HFFc6 (cell line): ENCODE measurements at regions not wholly inside any gene's neighbourhood (a gene's known extent, or its start where the extent isn't known, plus 50 kb on each side); places are given as distances from the start of the nearest gene placed in this dataset.

Experiments used
- DNase-seq: peaks from one replicate; pipeline ENCODE4 v3.0.0-alpha.2; 2018
- H3K27ac Mint-ChIP-seq: 2 replicates; pipeline ENCODE4 v1.8.0; 2020; ENCODE audit warnings: mild to moderate bottlenecking, mixed read lengths
- H3K27me3 Mint-ChIP-seq: 2 replicates; pipeline ENCODE4 v1.8.0; 2021; ENCODE audit warnings: mild to moderate bottlenecking, moderate library complexity, mixed read lengths; ENCODE audit not compliant: insufficient read depth
- H3K36me3 Mint-ChIP-seq: 2 replicates; pipeline ENCODE4 v1.8.0; 2021; ENCODE audit warnings: low read depth, mixed read lengths
- H3K4me1 Mint-ChIP-seq: 2 replicates; pipeline ENCODE4 v1.8.0; 2020; ENCODE audit warnings: low read depth, mixed read lengths
- H3K4me3 Mint-ChIP-seq: 2 replicates; pipeline ENCODE4 v1.8.0; 2020; ENCODE audit warnings: mild to moderate bottlenecking, moderate library complexity, mixed read lengths
- H3K9me3 Mint-ChIP-seq: 2 replicates; pipeline ENCODE4 v1.8.0; 2020; ENCODE audit warnings: mild to moderate bottlenecking, mixed read lengths
- CTCF ChIP-seq: fragments of 200-600 bp; sonication (generic); IDR thresholded peaks from 2 replicates; pipeline ENCODE4 v1.5.0; 2021; ENCODE audit warnings: antibody characterized with exemption, mild to moderate bottlenecking

DNA sequence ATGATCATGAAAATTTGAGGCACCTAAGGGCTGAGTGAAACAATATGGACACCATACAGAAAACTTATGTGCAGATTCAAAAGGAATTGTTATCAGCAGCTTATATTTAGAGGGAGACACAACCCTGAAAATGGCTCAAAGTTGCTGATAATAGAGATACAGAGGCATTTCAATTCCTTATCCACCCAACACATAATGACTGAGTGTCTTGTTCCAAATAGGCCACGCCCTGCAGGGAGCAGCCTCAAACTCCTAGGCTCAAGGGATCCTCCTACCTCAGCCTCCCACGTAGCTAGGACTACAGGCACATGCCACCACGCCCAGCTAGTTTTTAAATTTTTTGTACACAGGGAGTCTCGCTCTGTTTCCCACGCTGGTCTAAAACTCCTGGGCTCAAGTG lies 79.0 kb downstream of the LBH start:
- TF ChIP-seq CTCF = no peak
- no peaks in the 10 kb centered on the region for H3K36me3 Mint-ChIP-seq
- H3K4me3 Mint-ChIP-seq = no peak overlapping the region
- H3K27ac Mint-ChIP-seq = no peak overlapping the region
- H3K9me3 Mint-ChIP-seq = no peaks in the 10 kb centered on the region
- DNase-seq = no peak
- H3K27me3 Mint-ChIP-seq = no peaks in the 10 kb centered on the region
- peaks cover 19% of the 10 kb centered on the region for H3K4me1 Mint-ChIP-seq

- Mint-ChIP-seq H3K4me3 (no peak overlapping the region), H3K27ac (no peak overlapping the region), H3K27me3 (no peaks in the 10 kb centered on the region), H3K36me3 (no peaks in the 10 kb centered on the region), H3K4me1 (peaks cover 13% of the 10 kb centered on the region; the same call in 1 of the 2 replicates), H3K9me3 (no peaks in the 10 kb centered on the region; the same call in 1 of the 2 replicates)
- no peak for TF ChIP-seq CTCF
- DNase-seq = no peak
These were observed 79.6 kb downstream of the LBH start for GRCh38 chr2:30310955-30311354.

GRCh38 chr2:30311711-30312110 lies 80.4 kb downstream of the LBH start:
- Mint-ChIP-seq H3K36me3 (no peaks in the 10 kb centered on the region), H3K4me3 (no peak overlapping the region), H3K9me3 (no peaks in the 10 kb centered on the region; the same call in 1 of the 2 replicates), H3K4me1 (peaks cover 6% of the 10 kb centered on the region; the same call in 1 of the 2 replicates), H3K27ac (no peak overlapping the region), H3K27me3 (no peaks in the 10 kb centered on the region)
- DNase-seq = no peak
- no peak for TF ChIP-seq CTCF

GRCh38 chr2:30312916-30313315 lies 81.6 kb downstream of the LBH start:
- peaks cover 4% of the 10 kb centered on the region; the same call in 1 of the 2 replicates for H3K4me1 Mint-ChIP-seq
- no peak for TF ChIP-seq CTCF
- H3K4me3 Mint-ChIP-seq = no peak overlapping the region
- no peaks in the 10 kb centered on the region; the same call in 1 of the 2 replicates for H3K9me3 Mint-ChIP-seq
- no peaks in the 10 kb centered on the region for H3K36me3 Mint-ChIP-seq
- DNase-seq = no peak
- H3K27ac Mint-ChIP-seq = no peak overlapping the region
- H3K27me3 Mint-ChIP-seq = peaks cover under 1% of the 10 kb centered on the region; the same call in 1 of the 2 replicates

GRCh38 chr2:30314981-30315380 lies 83.6 kb downstream of the LBH start:
- no peak for TF ChIP-seq CTCF
- Mint-ChIP-seq H3K4me1 (peaks cover 4% of the 10 kb centered on the region; the same call in 1 of the 2 replicates), H3K36me3 (no peaks in the 10 kb centered on the region), H3K9me3 (peaks cover 4% of the 10 kb centered on the region; the same call in 1 of the 2 replicates), H3K4me3 (no peak overlapping the region), H3K27me3 (peaks cover 5% of the 10 kb centered on the region; the same call in 1 of the 2 replicates), H3K27ac (no peak overlapping the region)
- no peak for DNase-seq
